Breast epithelium (tissue), 3 donors: ENCODE measurements at regions not wholly inside any gene's neighbourhood (a gene's known extent, or its start where the extent isn't known, plus 50 kb on each side); places are given as distances from the start of the nearest gene placed in this dataset.

Experiments used
- POLR2A ChIP-seq: fragments of 450-650 bp; IDR thresholded peaks from one replicate; pipeline ENCODE4 v1.6.1; 2016; ENCODE audit warnings: antibody characterized with exemption, mild to moderate bottlenecking, moderate library complexity
- TF ChIP-seq, protein P1 (sequence below), 3 donors: fragments of 450-650 bp; IDR thresholded peaks; one replicate each; pipeline ENCODE4 v1.5.1; 2016 to 2017; ENCODE audit warnings: antibody characterized with exemption in 3 of 3, mild to moderate bottlenecking in 3 of 3, moderate library complexity in 3 of 3

GRCh38 chr4:14403132-14403531, 599.1 kb upstream of the CPEB2 start:
- TF ChIP-seq, protein P1, sequence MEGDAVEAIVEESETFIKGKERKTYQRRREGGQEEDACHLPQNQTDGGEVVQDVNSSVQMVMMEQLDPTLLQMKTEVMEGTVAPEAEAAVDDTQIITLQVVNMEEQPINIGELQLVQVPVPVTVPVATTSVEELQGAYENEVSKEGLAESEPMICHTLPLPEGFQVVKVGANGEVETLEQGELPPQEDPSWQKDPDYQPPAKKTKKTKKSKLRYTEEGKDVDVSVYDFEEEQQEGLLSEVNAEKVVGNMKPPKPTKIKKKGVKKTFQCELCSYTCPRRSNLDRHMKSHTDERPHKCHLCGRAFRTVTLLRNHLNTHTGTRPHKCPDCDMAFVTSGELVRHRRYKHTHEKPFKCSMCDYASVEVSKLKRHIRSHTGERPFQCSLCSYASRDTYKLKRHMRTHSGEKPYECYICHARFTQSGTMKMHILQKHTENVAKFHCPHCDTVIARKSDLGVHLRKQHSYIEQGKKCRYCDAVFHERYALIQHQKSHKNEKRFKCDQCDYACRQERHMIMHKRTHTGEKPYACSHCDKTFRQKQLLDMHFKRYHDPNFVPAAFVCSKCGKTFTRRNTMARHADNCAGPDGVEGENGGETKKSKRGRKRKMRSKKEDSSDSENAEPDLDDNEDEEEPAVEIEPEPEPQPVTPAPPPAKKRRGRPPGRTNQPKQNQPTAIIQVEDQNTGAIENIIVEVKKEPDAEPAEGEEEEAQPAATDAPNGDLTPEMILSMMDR (IDR thresholded peaks at IDR 0.05): no peak
- no peak for TF ChIP-seq POLR2A
